NCI-H1694 (cell line): ENCODE measurements at regions not wholly inside any gene's neighbourhood (a gene's known extent, or its start where the extent isn't known, plus 50 kb on each side); places are given as distances from the start of the nearest gene placed in this dataset.

Experiments
- DNase-seq: peaks from one replicate; lab custom pipeline; 2025; lab: John Stamatoyannopoulos, UW

DNA sequence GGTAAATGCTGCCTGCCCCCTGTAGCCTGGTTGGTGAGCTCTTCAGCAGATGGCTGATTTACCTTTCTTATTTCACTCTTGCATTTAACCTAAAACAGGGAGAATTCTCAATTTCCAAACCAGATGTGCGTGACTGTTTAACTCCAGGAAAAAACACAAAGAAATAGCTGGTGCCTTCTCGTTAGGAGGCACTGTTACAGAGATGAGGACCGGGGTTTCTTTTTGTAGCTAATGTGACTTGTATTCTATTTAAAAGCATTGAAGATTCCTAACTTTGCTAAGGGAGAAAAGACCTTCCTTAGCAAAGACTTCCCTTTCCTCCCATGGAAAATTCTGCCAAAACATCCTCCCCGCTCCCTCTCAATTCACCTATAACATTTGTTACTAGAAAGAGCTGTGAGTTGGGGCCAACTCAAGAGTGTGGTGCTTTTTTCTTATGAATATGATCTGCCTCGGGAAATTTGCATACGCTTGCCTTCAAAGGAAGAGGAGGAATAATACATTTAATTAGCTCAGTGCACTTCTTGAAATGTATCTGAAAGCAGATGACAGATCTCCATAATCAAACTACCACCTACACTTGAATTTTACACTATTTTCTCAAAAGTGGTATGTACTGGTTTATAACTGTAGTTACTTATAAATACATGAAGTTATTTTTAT is 102.0 kb upstream of the ARID2 start:
- no peak for DNase-seq

DNA sequence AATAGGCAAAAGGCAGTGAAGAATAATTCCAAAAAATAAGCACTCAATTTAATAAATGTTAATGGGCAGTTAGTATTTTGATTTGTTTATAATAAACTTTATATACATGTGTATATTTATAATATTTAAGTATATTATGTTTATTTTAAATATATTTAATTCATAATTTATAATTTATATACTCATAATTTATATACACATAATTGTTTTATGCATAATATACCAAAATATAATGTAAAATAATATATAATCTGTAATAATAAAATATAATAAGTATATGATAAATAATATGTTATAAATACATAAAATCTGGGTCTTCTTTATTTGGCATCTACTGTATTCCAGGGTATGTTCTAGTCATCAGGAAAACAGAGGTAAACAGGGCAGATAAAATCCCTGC is 100.2 kb upstream of the ARID2 start:
- DNase-seq, result no peak

DNA sequence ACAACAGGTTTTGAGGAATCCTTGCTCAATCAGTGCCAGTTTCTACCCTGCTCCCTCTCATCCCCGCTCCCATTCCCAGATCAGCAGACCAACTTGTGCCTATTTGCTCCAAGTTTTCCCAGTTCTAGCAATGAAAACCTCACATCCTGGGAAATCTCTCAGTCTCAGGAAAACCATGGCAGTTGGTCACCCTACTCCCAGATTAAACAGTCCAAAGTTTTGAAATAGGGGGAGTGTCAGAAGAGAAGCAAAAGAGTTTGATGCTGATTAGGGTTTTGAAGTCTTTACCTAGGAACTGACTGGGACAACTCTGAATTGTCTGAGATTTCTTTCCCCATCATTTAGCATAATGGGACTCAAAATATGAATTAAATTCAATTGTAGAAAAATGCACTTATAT is 95.8 kb upstream of the ARID2 start:
- no peak for DNase-seq

DNA sequence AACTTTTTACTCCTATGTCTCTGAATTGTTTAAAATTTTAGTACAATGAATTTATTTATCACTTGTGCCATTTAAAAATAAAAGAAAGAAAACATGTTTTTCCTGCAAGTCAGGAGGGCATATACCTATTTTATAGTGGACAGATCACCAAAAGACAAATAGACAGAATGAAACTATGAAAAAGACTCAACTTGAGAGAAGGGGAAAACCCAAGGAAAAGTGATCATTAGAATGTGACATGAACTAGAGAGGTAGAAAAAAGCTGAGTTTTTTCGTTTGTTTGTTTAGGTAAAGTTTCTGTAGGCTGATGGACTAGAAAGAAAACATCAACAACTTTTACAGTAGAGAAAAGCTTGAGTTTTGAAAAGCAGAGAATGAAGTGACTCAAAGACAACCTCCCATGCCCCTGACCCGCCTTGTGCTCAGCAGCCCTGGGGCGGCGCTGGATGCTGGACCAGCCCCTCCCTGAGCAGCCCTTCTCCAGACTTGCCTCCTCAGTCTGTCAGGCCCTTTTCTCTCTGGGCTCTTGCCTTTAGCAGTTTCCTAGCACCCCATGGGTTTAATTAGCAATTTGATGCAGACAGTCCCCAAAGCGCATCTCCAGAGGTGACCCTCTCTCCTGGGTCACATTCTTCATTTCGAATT is 95.1 kb upstream of the ARID2 start:
- no peak for DNase-seq

DNA sequence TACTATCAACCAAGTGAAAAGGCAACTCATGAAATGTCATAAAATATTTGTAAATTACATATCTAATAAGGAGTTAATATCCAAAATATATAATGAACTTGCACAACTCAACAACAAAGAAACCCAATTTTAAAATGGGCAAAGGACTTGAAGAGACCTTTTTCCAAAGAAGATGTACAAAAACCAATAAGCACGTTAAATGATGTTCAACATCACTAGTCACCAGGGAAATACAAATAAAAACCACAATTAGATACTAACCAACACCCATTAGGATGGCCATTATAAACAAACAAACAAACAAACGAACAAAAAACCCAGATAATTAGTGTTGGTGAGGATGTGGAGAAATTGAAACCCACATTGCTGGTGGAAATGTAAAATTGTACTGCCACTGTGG is 92.3 kb upstream of the ARID2 start:
- no peak for DNase-seq

DNA sequence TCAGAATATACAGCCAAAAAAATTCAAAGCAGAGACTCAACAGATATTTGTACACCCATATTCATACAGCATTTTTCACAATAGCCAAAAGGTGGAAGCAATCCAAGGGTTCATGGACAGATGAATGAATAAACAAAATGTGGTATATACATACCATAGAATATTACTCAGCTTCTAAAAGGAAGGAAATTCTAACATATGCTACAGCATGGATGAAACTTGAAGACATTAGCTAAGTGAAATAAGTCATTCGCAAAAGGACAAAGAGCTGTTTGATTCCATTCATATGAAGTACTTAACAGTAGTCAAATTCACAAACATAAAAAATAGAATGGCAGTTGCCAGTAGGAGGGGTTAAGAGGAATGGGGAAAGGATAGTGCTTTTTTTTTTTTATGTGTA is 91.8 kb upstream of the ARID2 start:
- no peak for DNase-seq

DNA sequence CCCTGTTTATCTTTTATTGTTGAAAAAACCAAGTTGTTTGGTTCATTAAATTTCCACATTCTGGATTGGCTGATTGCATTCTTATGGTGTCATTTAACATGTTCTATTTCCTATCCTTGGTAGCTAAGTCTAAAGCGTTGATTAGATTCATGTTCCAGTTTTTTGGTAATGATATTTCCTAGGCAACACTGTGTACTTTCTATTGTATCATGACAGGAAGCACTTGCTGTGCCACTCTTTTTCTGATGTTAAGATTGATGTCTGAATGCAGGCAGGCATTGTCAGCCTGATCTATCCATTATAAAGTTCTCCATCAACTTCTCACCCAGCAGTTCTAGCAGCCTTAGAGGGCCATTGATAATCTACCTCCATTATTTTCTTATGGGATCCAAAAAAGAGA is 91.1 kb upstream of the ARID2 start:
- DNase-seq, result no peak

DNA sequence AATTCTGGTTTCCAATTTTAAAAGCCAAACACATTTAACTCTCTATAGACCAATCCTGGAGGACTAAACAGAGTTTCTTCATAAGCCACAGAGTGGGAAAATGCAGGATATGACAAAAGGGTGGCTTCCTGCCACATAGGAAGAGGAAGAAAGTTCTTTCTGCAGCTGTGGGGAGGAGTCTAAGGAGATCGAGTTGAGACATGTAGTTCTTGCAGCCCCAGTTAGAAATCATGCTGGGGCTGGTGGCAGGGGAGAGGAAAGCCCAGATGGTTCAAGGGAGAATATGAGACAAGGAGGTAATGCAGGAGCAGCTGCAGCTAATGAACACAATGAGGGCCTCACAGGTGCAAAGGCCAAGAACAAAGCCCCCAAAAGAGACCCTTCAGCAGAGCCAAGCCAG is 85.0 kb upstream of the ARID2 start:
- no peak for DNase-seq

DNA sequence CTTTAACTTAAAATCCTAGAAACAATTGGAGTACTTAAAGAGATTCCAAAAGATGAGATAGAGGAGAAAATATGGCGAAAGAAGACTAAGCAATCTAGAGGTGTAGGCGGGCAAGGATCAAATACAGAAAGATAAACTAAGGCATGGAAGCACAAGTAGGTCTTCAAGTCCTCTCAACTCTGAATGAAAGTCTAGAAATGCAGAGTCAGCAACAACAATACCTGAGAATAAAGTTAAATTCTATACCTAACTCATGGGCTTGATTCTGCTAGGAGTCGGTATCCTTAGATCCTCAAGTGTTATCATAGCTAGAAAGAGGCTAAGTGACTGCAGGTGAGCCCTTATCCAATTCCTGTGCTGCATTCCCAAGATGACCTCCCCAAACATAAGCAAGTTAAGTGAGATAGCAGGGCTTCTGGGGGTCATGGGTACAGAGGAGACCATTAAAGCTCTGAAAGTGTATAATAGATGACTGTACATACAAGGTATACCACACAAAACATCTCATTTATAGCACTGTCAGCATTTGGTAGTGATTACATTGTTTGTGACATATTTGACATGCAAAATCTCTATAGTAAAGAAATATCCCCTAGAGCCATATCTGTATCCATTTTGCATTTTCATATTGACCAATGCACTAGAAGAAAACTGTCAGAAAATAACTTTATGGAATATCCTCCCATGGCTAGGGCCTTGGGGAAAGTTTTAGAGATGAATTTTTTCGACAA is 82.5 kb upstream of the ARID2 start:
- no peak for DNase-seq

DNA sequence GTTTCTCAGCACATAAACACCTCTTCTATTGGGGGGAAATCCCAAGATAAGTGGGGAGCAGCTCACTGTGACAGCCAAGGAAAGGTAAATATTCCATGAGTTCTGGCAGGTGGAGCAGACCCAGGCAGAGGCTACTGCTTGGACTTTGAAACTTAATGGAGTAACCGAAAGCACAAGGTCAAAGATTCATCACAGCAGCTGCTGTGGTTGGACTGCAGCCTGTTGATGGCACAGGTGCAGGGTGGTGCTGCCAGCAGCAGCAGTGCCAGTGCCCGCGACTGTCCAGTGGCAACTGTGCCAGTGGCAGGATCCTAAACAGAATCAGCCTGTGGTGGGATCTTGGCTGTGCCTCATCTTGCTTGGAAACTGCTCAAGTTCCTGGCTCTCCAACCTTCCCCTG is 81.4 kb upstream of the ARID2 start:
- DNase-seq, result no peak

DNA sequence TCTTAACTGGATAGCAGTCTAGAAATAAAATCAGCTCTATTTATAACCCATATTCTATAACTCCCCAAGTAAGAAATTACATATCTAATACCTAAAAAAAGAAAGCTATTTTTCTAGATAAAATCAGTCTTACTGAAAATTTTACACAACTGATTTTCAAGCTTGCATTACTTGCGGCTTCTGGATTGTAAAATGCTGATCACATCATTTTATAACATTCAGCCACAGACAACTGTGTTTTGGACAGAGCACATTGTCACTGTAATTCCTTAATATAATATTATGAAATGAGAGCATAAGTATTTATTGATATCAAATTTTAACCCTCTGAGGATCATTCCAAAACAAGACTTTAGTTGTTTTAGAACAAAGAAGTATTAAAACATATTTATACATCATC is 78.5 kb upstream of the ARID2 start:
- no peak for DNase-seq

DNA sequence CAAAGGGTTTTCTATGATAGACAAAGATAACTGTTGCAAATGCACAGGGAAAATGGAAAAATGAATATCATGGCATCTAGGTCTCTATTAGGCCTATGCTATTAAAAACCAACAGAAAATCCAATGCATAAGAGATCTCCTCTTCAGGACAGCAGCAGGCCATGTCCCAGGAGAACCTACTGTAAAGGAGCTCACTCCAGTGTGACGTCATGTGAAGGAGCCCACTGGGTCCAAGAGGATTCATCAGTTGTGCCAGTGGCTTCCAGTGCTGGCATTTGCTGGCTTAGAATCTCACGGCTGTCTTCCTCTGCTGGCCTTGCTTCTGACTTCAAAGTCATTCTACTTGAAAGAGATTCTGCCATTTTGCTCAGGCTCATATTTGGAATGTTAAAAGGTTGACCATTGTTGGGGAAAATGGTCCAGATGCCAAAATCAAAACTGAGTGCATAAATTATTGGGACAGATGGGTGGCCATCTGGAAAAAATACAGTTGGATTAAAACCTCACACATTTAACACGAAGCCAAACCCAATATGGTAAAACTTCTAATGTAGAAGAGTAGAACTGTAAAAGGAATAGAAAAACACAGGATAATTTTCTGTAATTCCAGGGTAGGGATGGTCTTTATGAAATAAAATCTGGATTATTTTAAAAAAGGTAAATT is 75.4 kb upstream of the ARID2 start:
- peak; percentile 11 for DNase-seq

DNA sequence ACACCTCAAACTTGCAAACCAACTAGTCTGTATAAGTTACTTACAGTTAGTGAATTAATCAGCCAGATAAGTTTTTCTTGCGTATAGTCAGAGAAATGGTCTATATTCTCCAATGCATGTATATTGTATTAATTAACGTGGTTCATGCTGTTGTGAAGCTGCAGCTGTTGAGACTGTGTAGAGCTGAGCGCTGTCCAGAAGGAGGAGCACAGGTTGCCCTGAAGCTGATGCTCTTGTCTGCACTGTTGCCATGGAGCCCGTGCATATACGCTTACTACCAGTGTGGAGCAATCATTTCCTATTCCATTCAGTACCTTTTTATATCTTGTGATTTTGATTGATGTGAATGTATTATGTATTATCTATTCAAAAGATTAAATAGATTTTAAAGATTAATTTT is 74.3 kb upstream of the ARID2 start:
- peak; percentile 5 for DNase-seq

DNA sequence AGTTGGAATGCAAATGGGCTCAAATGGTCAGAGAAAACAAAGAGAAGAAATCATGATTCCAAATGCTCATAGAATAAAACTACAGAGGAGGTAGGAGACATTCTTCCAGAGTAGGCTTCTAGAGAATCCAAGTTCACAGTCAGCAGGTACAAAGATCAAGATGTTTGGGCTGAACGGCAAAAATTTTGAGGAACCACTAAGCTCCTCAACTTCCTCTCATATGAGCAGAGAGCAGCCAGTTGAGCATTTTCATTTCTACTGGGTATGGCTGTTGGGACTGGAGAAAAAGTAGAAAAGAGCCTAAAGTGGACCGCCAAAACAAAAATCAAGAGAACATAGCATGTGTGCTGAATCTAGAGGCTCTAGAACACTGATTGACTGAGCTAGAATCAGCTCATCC is 73.8 kb upstream of the ARID2 start:
- no peak for DNase-seq

DNA sequence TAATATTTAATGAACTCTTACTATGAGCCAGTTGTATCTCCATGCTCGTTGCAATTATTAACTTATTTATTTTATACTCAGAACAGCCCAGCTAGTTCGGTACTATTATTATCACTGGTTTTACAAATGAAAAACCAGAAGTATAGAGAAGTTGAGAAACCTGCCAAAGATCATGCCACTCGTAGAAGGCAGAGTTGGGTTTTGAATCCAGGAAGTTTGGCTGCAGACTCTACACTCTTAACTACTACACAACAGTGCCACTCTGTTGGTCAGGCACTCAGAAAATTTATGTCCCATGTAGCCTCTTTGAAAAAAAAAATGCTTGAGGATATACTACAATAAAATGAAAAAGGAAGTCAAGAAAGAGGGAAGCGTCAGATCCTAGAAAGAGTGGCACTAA is 71.5 kb upstream of the ARID2 start:
- DNase-seq, result no peak

DNA sequence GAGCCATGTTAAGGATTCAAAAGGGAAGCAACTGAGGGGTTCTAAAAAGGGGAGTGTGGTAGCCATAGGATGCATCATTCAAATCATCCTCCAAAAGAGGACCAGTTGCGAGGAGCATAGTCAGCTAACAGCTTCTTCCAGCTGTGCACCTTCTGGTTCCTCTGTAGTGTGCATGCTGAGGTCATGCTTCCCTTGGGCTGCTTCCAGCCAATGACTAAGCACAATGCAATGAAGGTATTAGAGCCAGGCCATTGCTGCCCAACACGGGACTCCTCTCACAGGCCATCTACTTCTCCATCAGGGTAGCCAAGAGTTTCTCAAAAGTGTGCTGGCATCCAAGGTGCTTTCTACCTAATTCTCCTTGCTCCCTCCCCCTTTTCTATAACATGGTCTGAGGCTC is 69.2 kb upstream of the ARID2 start:
- no peak for DNase-seq

DNA sequence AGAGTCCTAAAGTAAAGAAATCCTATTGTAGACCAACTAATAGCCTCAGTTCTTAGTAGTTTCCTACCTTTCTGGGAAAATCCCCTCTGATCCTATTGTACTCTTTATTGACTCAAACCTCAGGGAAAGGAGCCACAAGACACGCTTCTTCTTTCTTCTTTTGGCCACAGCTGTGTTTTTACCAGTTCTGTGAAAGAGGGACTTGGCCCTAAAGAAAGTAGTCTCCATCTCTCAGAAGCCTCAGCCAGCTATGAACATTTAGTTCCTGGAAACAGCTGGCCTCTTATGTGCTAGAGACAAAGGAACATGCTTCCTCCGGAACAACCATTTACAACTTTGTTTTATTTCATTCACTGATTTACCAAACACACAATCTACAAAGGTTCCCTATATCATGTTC is 66.1 kb upstream of the ARID2 start:
- no peak for DNase-seq

DNA sequence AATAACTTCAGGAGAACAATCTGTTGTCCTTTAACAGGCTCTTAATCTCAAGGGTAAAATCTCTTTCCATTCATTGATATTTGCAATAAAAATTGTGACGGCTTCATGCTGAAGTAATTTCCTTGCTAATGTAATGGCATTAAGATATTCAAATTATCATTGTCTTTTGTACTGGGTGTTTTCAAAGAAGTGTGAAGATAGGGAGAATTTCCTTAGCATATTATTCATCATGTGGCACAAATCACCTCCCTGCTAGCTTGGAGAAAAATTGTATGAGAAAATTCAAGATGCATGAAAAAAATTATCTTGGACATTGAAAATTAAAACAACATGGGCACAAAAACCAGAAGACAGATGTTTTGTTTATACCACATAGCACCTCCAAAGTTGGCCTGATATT is 63.6 kb upstream of the ARID2 start:
- DNase-seq, result no peak

DNA sequence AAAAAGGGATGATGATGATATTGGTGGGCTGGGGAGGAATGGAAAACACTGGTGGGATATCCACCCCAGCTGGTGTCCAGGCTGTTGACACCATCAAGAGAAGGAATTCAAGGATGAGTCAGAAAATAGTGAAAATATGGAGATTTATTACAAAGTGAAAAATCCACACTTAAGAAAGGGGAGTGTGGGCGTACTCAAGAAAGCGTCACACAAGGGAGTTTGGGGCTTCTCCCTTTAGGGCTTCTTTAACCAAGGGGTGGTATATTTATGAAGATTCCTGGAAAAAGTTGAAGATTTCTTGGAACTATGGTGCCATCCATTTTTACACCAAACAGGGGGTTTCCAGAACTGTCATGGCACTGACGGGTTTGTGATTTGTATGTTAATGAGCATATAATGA is 63.1 kb upstream of the ARID2 start:
- DNase-seq, result no peak

DNA sequence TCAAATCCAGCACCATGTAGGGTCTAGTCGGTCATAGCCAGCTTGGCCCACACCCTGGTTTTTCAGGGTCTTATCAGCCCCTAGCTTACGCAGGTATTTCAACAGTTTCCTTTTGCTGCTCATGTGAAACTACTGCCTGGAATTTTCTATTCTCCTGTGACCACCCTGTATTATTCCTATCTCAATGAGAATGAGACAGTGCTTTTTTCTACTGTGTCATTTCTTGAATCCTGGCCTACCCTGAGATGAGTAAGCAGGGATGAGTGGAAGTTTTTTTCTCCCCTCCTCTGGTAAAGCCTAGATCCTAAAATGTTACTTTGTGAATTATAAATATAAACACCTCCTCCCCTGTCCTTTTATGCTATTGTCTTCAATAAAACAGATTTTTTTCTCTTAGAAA is 62.7 kb upstream of the ARID2 start:
- no peak for DNase-seq

DNA sequence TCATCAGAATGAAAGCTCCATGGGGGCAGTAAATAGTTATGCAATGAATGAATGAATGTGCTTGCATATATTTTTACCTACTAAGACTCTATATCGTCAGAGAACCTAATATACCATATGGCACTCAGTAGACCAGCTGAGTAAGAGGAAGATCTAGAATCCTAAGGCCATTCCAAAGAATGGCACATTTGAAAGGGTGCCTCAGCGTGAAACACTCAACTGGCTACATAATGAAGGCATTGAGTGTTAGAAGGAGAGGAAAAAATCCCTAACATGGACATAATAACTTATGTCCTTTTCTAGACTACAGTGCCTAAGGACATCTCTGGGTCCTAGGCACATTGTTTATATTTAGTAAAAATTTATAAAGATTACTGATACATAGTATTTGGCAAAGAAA is 61.7 kb upstream of the ARID2 start:
- DNase-seq, result no peak

DNA sequence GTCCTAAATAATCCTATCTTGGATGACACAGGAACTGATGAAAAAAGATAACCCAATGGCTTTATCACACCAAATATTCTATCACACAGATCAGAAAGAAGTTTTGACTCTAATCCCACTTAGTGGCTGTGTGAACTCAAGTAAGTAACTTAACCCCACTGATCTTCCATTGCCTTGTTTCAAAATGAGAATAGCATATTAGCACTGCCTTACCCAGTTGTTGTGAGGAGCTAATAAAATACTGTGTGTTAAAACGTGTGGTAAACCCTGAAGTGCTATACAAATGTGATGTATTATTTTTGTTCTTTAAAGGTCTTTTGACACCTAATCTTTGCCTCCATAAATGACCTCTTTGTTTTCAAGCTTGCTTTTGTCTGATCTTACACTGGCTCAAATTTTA is 60.9 kb upstream of the ARID2 start:
- no peak for DNase-seq

DNA sequence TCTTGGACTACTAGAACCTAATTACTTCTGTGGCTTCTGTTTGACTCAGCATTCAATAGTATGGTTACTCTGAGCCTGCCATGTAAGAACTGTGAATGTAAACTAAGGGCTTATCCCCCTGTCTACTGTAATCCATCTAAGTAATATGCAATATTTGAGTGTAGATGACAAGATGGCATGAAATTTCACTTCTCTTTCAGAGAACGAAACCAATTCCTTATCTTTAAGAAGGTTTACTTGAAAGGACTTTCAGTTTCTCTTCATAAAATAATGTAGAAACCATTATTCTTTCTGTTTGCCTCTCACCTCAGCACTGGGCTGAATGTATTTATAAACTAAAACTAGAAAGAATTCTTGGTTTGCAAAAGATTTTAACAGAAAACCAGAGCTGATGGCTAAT is 60.4 kb upstream of the ARID2 start:
- DNase-seq, result no peak
